Ovary (tissue), 7 donors: ENCODE measurements at regions not wholly inside any gene's neighbourhood (a gene's known extent, or its start where the extent isn't known, plus 50 kb on each side); places are given as distances from the start of the nearest gene placed in this dataset.

Experiments
- DNase-seq, 5 donors: peaks; one replicate each; pipeline ENCODE4 v3.0.0-alpha.2; 2019 to 2020
- H3K27ac ChIP-seq, 2 donors: fragments of 200-600 bp; one replicate each; pipeline versions ENCODE4 v1.5.1 to v1.8.0; 2019 to 2022
- H3K27me3 ChIP-seq: fragments of 200-600 bp; one replicate; pipeline ENCODE4 v1.8.0; 2022
- H3K36me3 ChIP-seq: fragments of 200-600 bp; sonication (generic); one replicate; pipeline ENCODE4 v1.5.1; 2019
- H3K4me1 ChIP-seq: one replicate; pipeline ENCODE4 v1.8.1; 2013; ENCODE audit warnings: mild to moderate bottlenecking, moderate library complexity; ENCODE audit not compliant: insufficient read depth
- H3K4me3 ChIP-seq: fragments of 200-600 bp; sonication (generic); one replicate; pipeline ENCODE4 v1.5.1; 2017
- H3K9me3 ChIP-seq, 2 donors: fragments of 200-600 bp in 1 of 2; sonication (generic) in 1 of 2; one replicate each; pipeline versions ENCODE4 v1.5.1 to v1.8.1; 2013 to 2019; ENCODE audit warnings: mild to moderate bottlenecking in 1 of 2, moderate library complexity in 1 of 2
- EP300 ChIP-seq: sonication (generic); formaldehyde crosslinking; IDR thresholded peaks from one replicate; pipeline ENCODE4 v1.6.1; 2017; ENCODE audit warnings: antibody characterized with exemption
- POLR2A ChIP-seq: fragments of 450-650 bp; IDR thresholded peaks from one replicate; pipeline ENCODE4 v1.6.1; 2017; ENCODE audit warnings: antibody characterized with exemption, mild to moderate bottlenecking, moderate library complexity
- WGBS, 3 donors: extraction: QIAGEN DNeasy Blood & Tissue Kit in 1 of 3; methylation state at CpG; one replicate each; pipeline versions ENCODE4 v1.1.5 to v1.1.7; 2013 to 2017; 5-methylcytosine and 5-hydroxymethylcytosine counted together
- intact Hi-C, 4 donors: fragments of 100-400 bp; cut with DNase I; formaldehyde crosslinking; loops; one replicate each; pipeline versions ENCODE4 v1.11.0 to v1.15.1; 2022 to 2023
- TF ChIP-seq, protein P1 (sequence below), 3 donors: fragments of 450-650 bp in 2 of 3; fragments of 200-600 bp in 1 of 3; IDR thresholded peaks; one replicate each; pipeline versions ENCODE4 v1.5.1 to v1.8.0; 2016 to 2022; ENCODE audit warnings: antibody characterized with exemption in 3 of 3, mild to moderate bottlenecking in 1 of 3
- donor health status: DM: no; HTN: no; CAD: no; lungs with moderate emphysema.
- donor health status: DM: no; HTN: no; CAD: no.
- donor health status: Bipolar disorder and iron deficiency.
- donor health status: DM: no; HTN: no; CAD: no.
- donor health status: DM: yes; HTN: yes; CAD: no.

DNA sequence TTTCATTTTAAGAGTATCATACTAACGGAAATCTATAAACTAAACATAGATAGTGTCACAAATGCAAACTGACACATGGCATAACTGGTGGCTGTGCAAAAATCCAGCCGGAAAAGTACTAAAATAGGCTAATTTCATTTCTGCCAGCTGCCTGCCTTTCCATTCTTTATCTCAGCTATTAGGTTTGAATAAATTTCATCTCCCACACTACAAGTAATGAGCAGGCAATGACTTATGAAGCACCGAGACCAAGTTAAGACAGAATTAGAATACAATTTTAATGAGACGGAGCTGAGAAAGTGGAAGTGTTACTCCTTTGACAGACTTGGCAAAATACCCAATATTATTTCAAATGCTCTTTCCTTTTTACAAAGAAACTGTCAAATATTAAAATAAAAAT, 258.8 kb upstream of the ZNF608 start:
- no peaks in the 10 kb centered on the region for H3K27me3 ChIP-seq
- H3K4me3 ChIP-seq, result no peak overlapping the region
- no peaks in the 10 kb centered on the region for H3K36me3 ChIP-seq
- 9 to 18% (median 14%) methylated on average over 4 of the region's 4 CpGs for WGBS, 3 donors
- intact Hi-C loops, result no loop called here
- TF ChIP-seq, protein P1, sequence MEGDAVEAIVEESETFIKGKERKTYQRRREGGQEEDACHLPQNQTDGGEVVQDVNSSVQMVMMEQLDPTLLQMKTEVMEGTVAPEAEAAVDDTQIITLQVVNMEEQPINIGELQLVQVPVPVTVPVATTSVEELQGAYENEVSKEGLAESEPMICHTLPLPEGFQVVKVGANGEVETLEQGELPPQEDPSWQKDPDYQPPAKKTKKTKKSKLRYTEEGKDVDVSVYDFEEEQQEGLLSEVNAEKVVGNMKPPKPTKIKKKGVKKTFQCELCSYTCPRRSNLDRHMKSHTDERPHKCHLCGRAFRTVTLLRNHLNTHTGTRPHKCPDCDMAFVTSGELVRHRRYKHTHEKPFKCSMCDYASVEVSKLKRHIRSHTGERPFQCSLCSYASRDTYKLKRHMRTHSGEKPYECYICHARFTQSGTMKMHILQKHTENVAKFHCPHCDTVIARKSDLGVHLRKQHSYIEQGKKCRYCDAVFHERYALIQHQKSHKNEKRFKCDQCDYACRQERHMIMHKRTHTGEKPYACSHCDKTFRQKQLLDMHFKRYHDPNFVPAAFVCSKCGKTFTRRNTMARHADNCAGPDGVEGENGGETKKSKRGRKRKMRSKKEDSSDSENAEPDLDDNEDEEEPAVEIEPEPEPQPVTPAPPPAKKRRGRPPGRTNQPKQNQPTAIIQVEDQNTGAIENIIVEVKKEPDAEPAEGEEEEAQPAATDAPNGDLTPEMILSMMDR (IDR thresholded peaks at IDR 0.05), result no peak
- no peak for TF ChIP-seq POLR2A
- TF ChIP-seq EP300, result no peak
- no peaks in the 10 kb centered on the region for H3K9me3 ChIP-seq
- DNase-seq, result no peak
- no peaks in the 10 kb centered on the region for H3K4me1 ChIP-seq
- no peak overlapping the region for H3K27ac ChIP-seq

DNA sequence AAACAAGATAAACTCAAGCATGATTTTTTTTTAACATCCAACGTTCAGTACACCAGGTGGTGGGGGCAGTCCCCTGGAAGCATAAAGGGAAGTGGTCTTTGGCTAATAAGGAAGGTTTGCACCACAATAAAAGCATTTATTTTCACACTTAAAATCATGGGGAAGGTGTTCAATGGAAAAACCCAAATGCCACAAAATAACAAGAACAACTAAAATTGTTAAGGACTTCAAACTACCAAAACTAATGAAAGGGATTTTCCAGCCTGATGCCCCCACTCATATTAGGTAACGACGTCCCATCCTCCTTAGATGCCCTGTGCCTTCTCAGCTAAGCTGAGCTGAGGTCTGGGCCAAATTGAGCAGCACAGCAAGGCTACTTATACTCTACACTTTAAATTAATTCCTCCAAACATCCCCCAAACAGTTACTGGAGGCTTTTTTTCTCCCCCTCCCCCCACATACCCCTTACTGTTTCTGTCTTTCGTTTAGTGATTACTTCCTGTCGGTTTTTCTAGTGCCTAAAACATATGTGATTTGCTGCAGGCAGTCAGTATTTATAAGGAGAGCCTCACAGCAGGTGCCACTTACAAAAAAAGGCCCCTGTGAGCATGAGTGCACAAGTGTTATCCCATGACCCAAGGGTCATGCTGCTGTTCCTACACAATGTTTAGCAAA, 259.7 kb upstream of the ZNF608 start:
- H3K27me3 ChIP-seq, result no peaks in the 10 kb centered on the region
- TF ChIP-seq POLR2A (no peak), EP300 (no peak)
- TF ChIP-seq, protein P1 (IDR thresholded peaks at IDR 0.05), result no peak
- H3K4me3 ChIP-seq, result no peak overlapping the region
- 55 to 71% (median 61%) methylated on average over 5 of the region's 5 CpGs for WGBS, 3 donors
- H3K36me3 ChIP-seq, result no peaks in the 10 kb centered on the region
- H3K9me3 ChIP-seq, result no peaks in the 10 kb centered on the region
- no peak overlapping the region for H3K27ac ChIP-seq
- H3K4me1 ChIP-seq, result no peaks in the 10 kb centered on the region
- intact Hi-C loops, result no loop called here
- DNase-seq, result no peak

DNA sequence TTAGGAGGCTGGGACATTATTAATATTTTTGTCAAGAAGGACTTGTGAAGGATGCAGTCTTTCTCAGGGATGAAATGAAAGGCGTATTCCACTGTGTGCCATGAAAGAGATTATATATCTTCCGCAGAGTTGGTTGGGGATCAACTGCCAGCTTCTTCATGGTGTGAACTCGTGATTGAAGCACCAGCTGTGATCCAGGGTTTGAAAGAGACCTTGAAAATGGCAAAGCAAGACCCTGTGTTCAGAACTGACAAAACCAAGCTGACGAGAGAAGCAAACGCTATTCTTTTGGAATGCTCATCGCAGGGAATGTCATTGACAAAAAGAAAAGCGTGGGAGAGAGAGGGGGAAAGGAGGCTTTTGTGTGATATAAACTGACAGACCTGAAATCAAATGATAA, 263.9 kb upstream of the ZNF608 start:
- DNase-seq, result no peak
- Histone ChIP-seq H3K27ac (no peak overlapping the region), H3K4me3 (no peak overlapping the region), H3K36me3 (no peaks in the 10 kb centered on the region), H3K27me3 (no peaks in the 10 kb centered on the region), H3K4me1 (no peaks in the 10 kb centered on the region), H3K9me3 (no peaks in the 10 kb centered on the region)
- intact Hi-C loops, result no loop called here
- WGBS, 3 donors, result 68 to 76% (median 74%) methylated on average over 7 of the region's 7 CpGs
- TF ChIP-seq POLR2A (no peak), EP300 (no peak)
- TF ChIP-seq, protein P1 (IDR thresholded peaks at IDR 0.05), result no peak

DNA sequence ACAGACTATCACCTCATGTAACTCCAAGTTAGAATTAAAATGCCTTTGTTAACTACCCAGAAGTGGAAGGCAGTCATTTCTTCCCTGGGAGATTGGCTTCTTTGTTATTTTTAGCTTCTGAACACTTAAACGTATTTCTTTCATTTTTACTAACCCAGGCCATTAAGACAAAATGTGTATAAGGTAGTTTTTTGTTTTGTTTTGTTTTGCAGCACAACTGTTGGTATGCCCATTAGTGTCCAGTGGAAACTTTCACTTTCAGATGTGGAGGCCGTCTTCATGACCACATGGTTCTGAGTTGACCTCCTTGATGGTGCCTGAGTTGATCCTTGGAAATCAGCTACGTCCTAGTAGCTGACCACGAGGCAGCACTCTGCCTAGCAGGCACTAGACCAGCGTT, 264.6 kb upstream of the ZNF608 start:
- WGBS, 3 donors, result 78 to 82% (median 79%) methylated on average over 5 of the region's 5 CpGs
- intact Hi-C loops, result no loop called here

More for the DNA sequence above, 264.6 kb upstream of the ZNF608 start:
- DNase-seq, result no peak
- H3K27me3 ChIP-seq, result no peaks in the 10 kb centered on the region
- no peaks in the 10 kb centered on the region for H3K4me1 ChIP-seq
- no peaks in the 10 kb centered on the region for H3K36me3 ChIP-seq
- no peak overlapping the region for H3K4me3 ChIP-seq
- H3K9me3 ChIP-seq, result no peaks in the 10 kb centered on the region
- no peak for TF ChIP-seq EP300
- TF ChIP-seq, protein P1 (IDR thresholded peaks at IDR 0.05), result no peak
- TF ChIP-seq POLR2A, result no peak
- no peak overlapping the region for H3K27ac ChIP-seq
